ENCODE measurements at regions not wholly inside any gene's neighbourhood (a gene's known extent, or its start where the extent isn't known, plus 50 kb on each side); places are given as distances from the start of the nearest gene placed in this dataset.

- TF ChIP-seq POLR2A (IDR thresholded peaks at IDR 0.05): no peak
- TF ChIP-seq POLR2AphosphoS5 (IDR thresholded peaks at IDR 0.05): no peak
- TF ChIP-seq, protein P1, sequence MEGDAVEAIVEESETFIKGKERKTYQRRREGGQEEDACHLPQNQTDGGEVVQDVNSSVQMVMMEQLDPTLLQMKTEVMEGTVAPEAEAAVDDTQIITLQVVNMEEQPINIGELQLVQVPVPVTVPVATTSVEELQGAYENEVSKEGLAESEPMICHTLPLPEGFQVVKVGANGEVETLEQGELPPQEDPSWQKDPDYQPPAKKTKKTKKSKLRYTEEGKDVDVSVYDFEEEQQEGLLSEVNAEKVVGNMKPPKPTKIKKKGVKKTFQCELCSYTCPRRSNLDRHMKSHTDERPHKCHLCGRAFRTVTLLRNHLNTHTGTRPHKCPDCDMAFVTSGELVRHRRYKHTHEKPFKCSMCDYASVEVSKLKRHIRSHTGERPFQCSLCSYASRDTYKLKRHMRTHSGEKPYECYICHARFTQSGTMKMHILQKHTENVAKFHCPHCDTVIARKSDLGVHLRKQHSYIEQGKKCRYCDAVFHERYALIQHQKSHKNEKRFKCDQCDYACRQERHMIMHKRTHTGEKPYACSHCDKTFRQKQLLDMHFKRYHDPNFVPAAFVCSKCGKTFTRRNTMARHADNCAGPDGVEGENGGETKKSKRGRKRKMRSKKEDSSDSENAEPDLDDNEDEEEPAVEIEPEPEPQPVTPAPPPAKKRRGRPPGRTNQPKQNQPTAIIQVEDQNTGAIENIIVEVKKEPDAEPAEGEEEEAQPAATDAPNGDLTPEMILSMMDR (IDR thresholded peaks at IDR 0.05): no peak
Observed at GRCh38 chr3:69493157-69493556, 107.3 kb upstream of the FRMD4B start.
